Suprapubic skin (tissue), 4 donors: ENCODE measurements at regions not wholly inside any gene's neighbourhood (a gene's known extent, or its start where the extent isn't known, plus 50 kb on each side); places are given as distances from the start of the nearest gene placed in this dataset.

Source experiments
- DNase-seq, 2 donors: peaks; one replicate each; pipeline ENCODE4 v3.0.0-alpha.2; 2019; ENCODE audit warnings: low spot score in 2 of 2
- H3K27ac ChIP-seq: fragments of 200-600 bp; sonication (generic); one replicate; pipeline ENCODE4 v1.5.1; 2019
- H3K27me3 ChIP-seq: fragments of 200-600 bp; sonication (generic); one replicate; pipeline ENCODE4 v1.5.1; 2019
- H3K36me3 ChIP-seq: fragments of 200-600 bp; sonication (generic); one replicate; pipeline ENCODE4 v1.5.1; 2019
- H3K4me1 ChIP-seq: fragments of 200-600 bp; sonication (generic); one replicate; pipeline ENCODE4 v1.5.1; 2019
- H3K4me3 ChIP-seq: fragments of 200-600 bp; sonication (generic); one replicate; pipeline ENCODE4 v1.5.1; 2019; ENCODE audit warnings: mild to moderate bottlenecking
- H3K9me3 ChIP-seq: fragments of 200-600 bp; sonication (generic); one replicate; pipeline ENCODE4 v1.5.1; 2019
- EP300 ChIP-seq: sonication (generic); formaldehyde crosslinking; IDR thresholded peaks from one replicate; pipeline ENCODE4 v1.6.1; 2017; ENCODE audit warnings: antibody characterized with exemption
- POLR2A ChIP-seq, 2 donors: fragments of 450-650 bp; IDR thresholded peaks; one replicate each; pipeline ENCODE4 v1.6.1; 2017; ENCODE audit warnings: antibody characterized with exemption in 2 of 2, mild to moderate bottlenecking in 2 of 2, moderate library complexity in 2 of 2
- POLR2AphosphoS5 ChIP-seq, 3 donors: sonication (generic); formaldehyde crosslinking; IDR thresholded peaks; one replicate each; pipeline ENCODE4 v1.6.1; 2017; ENCODE audit warnings: antibody characterized with exemption in 3 of 3
- WGBS: methylation state at CpG from one replicate; pipeline ENCODE4 v1.1.5; 2018; 5-methylcytosine and 5-hydroxymethylcytosine counted together
- TF ChIP-seq, protein P1 (sequence below), 2 donors: fragments of 200-600 bp in 1 of 2; fragments of 450-650 bp in 1 of 2; sonication (generic) in 1 of 2; IDR thresholded peaks; one replicate each; pipeline ENCODE4 v1.5.1; 2016 to 2019; ENCODE audit warnings: antibody characterized with exemption in 2 of 2, mild to moderate bottlenecking in 1 of 2, moderate library complexity in 1 of 2

DNA sequence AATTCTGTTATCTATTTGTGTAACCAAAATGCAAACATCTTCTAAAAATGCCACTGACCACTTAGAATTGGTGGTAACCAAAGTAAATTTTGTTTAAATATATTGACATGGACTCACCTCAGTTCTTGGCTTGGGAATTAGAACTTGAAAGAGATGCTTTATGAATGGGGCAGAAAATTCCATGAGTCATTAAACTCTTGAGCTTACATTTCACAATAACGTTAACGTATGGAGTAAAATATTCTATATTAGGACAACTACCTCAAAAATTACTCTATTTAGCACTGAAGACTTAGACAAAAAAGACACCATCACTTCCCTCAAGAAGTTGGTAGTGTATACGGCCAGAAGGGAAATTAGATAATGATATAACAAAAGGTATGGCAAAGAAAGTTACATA lies 752.2 kb upstream of the MARCKS start:
- H3K4me3 ChIP-seq, result no peak overlapping the region
- DNase-seq, result no peak
- TF ChIP-seq POLR2A (IDR thresholded peaks at IDR 0.05) (no peak), EP300 (no peak), POLR2AphosphoS5 (IDR thresholded peaks at IDR 0.05) (no peak)
- TF ChIP-seq, protein P1, sequence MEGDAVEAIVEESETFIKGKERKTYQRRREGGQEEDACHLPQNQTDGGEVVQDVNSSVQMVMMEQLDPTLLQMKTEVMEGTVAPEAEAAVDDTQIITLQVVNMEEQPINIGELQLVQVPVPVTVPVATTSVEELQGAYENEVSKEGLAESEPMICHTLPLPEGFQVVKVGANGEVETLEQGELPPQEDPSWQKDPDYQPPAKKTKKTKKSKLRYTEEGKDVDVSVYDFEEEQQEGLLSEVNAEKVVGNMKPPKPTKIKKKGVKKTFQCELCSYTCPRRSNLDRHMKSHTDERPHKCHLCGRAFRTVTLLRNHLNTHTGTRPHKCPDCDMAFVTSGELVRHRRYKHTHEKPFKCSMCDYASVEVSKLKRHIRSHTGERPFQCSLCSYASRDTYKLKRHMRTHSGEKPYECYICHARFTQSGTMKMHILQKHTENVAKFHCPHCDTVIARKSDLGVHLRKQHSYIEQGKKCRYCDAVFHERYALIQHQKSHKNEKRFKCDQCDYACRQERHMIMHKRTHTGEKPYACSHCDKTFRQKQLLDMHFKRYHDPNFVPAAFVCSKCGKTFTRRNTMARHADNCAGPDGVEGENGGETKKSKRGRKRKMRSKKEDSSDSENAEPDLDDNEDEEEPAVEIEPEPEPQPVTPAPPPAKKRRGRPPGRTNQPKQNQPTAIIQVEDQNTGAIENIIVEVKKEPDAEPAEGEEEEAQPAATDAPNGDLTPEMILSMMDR (IDR thresholded peaks at IDR 0.05), result no peak
- no peaks in the 10 kb centered on the region for H3K36me3 ChIP-seq
- WGBS, result 91% methylated on average over 3 of the region's 3 CpGs
- H3K9me3 ChIP-seq, result peaks cover 4% of the 10 kb centered on the region
- H3K27ac ChIP-seq, result no peak overlapping the region
- H3K27me3 ChIP-seq, result no peaks in the 10 kb centered on the region
- no peaks in the 10 kb centered on the region for H3K4me1 ChIP-seq

DNA sequence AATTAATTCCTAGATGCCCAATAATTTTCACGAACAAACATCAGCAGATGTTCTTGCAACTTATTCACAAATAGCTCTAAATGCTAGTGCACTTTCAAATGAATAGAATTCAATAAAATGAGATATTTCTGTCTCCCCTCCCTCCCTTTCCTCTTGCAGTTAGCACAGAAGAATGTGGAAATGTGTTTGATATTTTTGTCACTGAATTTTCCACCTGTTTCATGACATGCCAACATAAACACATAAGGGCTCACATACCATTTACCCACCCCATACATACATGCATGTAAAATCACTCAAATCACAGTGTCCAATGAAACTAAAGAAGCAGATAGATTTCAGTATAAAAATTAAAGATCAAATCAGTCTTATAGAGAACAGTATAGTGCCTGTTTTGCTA lies 746.9 kb upstream of the MARCKS start:
- H3K36me3 ChIP-seq, result no peaks in the 10 kb centered on the region
- peaks cover 4% of the 10 kb centered on the region for H3K9me3 ChIP-seq
- no peak overlapping the region for H3K4me3 ChIP-seq
- H3K27me3 ChIP-seq, result no peaks in the 10 kb centered on the region
- DNase-seq, result no peak
- 78% methylated on average over 1 of the region's 1 CpG for WGBS
- TF ChIP-seq, protein P1 (IDR thresholded peaks at IDR 0.05), result no peak
- TF ChIP-seq POLR2AphosphoS5 (IDR thresholded peaks at IDR 0.05), result no peak
- TF ChIP-seq POLR2A (IDR thresholded peaks at IDR 0.05), result no peak
- TF ChIP-seq EP300, result no peak
- no peaks in the 10 kb centered on the region for H3K4me1 ChIP-seq
- H3K27ac ChIP-seq, result no peak overlapping the region

DNA sequence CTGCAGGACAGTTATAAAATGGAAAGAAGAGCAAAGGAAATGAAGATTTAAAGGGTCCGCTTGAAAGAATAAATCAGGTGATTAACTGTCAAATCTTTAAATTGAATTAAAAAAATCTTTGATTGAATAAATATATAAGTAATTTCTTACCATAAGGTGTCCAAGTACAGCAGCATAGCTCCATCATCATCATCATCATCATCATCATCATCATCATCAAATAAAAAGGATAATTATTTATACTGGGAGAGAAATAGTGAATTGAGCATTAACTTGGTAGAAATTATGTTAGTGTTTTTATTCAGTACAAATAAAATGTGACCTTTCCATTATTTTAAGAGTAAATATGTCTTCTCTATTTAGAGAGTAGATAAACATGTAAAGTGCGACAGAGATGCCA lies 745.6 kb upstream of the MARCKS start:
- H3K4me1 ChIP-seq, result no peaks in the 10 kb centered on the region
- H3K27ac ChIP-seq, result no peak overlapping the region
- no peaks in the 10 kb centered on the region for H3K27me3 ChIP-seq
- no peak overlapping the region for H3K4me3 ChIP-seq
- 95% methylated on average over 2 of the region's 2 CpGs for WGBS
- TF ChIP-seq POLR2AphosphoS5 (IDR thresholded peaks at IDR 0.05) (no peak), POLR2A (IDR thresholded peaks at IDR 0.05) (no peak), EP300 (no peak)
- TF ChIP-seq, protein P1 (IDR thresholded peaks at IDR 0.05), result no peak
- no peaks in the 10 kb centered on the region for H3K36me3 ChIP-seq
- peaks cover 4% of the 10 kb centered on the region for H3K9me3 ChIP-seq
- DNase-seq, result no peak

DNA sequence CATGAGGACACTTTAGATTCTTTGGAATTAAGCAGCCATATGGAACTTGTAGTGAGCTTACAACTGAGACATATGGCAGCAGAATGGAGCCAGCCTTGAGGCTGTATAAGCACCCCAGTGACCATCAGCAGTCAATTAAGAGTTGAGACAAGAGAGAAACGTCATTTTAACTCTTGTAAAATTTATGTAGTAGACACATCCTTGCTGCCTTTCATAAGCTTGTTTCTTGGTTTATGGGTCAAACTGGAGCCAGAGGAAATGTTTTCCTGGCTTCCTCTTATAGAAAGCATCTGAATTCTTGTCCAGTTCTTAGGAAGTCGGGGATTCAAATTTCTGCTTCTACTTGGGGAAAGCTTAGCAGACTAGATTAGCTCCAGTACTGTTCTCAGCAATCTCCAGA lies 745.1 kb upstream of the MARCKS start:
- WGBS, result 39% methylated on average over 2 of the region's 2 CpGs
- TF ChIP-seq, protein P1 (IDR thresholded peaks at IDR 0.05), result no peak
- TF ChIP-seq POLR2AphosphoS5 (IDR thresholded peaks at IDR 0.05), result no peak
- no peak for TF ChIP-seq EP300
- TF ChIP-seq POLR2A (IDR thresholded peaks at IDR 0.05), result no peak
- H3K36me3 ChIP-seq, result no peaks in the 10 kb centered on the region
- no peaks in the 10 kb centered on the region for H3K27me3 ChIP-seq
- H3K4me3 ChIP-seq, result no peak overlapping the region
- H3K4me1 ChIP-seq, result no peaks in the 10 kb centered on the region
- no peak overlapping the region for H3K27ac ChIP-seq
- no peak for DNase-seq
- H3K9me3 ChIP-seq, result peaks cover 4% of the 10 kb centered on the region

DNA sequence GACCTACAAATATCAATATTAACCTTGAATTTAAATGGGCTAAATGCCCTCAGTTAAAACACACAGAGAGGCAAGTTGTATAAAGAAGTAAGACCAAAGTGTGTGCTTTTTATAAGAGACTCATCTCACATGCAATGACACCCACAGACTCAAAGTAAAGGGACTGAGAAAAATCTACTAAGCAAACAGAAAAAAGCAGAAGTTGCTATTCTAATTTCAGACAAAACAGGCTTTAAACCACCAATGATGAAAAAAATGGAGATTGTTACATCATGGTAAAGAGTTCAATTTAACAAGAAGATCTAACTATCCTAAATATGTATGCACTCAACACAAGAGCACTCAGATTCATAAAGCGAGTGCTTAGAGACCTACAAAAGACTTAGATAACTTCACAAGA lies 741.9 kb upstream of the MARCKS start:
- Histone ChIP-seq H3K4me1 (no peaks in the 10 kb centered on the region), H3K27ac (no peak overlapping the region), H3K9me3 (no peaks in the 10 kb centered on the region), H3K27me3 (no peaks in the 10 kb centered on the region), H3K36me3 (no peaks in the 10 kb centered on the region), H3K4me3 (no peak overlapping the region)
- TF ChIP-seq, protein P1 (IDR thresholded peaks at IDR 0.05), result no peak
- TF ChIP-seq EP300 (no peak), POLR2AphosphoS5 (IDR thresholded peaks at IDR 0.05) (no peak), POLR2A (IDR thresholded peaks at IDR 0.05) (no peak)
- 93% methylated on average over 1 of the region's 1 CpG for WGBS
- no peak for DNase-seq
